ENCODE measurements at regions not wholly inside any gene's neighbourhood (a gene's known extent, or its start where the extent isn't known, plus 50 kb on each side); places are given as distances from the start of the nearest gene placed in this dataset.
A peak's percentile ranks its signal among the peaks of the same experiment; 100 is the strongest.

DNA sequence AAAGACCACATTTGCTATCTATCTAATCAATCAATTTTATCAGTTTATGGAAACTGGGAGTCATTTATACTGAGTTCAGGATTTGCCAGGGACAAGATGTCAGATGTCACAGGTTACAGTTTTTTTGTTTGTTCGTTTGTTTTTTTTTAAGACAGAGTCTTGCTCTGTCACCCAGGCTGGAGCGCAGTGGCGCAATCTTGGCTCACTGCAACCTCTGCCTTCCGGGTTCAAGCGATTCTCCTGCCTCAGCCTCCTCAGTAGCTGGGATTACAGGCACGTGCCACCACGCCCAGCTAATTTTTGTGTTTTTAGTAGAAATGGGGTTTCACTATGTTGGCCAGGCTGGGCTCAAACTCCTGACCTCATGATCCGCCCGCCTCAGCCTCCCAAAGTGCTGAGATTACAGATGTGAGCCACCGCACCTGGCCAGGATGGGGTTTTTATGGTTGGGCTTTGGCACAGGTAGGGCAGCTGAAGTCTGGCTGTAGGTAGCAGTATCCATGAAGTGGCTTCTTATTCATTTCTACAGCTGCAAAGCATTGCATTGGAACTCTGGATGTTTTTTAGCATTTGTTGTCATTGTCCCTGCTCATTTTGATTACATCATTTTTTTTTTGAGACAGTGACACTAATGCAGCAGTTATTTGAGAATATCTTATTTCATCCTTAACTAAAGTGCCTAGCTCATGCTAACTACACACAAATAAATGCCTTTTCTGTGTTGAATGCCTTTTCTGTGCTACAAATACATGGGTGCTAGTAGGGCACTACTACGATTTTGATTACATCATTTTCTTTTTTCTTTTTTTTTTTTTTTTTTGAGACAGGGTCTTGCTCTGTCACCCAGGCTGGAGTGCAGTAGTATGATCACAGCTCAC lies 96.2 kb downstream of the HAUS1 start (continued):
- TF ChIP-seq, protein P1, sequence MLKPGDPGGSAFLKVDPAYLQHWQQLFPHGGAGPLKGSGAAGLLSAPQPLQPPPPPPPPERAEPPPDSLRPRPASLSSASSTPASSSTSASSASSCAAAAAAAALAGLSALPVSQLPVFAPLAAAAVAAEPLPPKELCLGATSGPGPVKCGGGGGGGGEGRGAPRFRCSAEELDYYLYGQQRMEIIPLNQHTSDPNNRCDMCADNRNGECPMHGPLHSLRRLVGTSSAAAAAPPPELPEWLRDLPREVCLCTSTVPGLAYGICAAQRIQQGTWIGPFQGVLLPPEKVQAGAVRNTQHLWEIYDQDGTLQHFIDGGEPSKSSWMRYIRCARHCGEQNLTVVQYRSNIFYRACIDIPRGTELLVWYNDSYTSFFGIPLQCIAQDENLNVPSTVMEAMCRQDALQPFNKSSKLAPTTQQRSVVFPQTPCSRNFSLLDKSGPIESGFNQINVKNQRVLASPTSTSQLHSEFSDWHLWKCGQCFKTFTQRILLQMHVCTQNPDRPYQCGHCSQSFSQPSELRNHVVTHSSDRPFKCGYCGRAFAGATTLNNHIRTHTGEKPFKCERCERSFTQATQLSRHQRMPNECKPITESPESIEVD (tag by site-specific recombination; IDR thresholded peaks at IDR 0.05), result peak; percentile 65
- TF ChIP-seq ZNF629 (tag by site-specific recombination; IDR thresholded peaks at IDR 0.05), result peak; percentile 85
- 0 out of 2 replicates have a peak, but pooled peaks have one; percentile 5 for TF ChIP-seq ZNF664 (tag by site-specific recombination; IDR thresholded peaks at IDR 0.05)
- TF ChIP-seq, protein P2, sequence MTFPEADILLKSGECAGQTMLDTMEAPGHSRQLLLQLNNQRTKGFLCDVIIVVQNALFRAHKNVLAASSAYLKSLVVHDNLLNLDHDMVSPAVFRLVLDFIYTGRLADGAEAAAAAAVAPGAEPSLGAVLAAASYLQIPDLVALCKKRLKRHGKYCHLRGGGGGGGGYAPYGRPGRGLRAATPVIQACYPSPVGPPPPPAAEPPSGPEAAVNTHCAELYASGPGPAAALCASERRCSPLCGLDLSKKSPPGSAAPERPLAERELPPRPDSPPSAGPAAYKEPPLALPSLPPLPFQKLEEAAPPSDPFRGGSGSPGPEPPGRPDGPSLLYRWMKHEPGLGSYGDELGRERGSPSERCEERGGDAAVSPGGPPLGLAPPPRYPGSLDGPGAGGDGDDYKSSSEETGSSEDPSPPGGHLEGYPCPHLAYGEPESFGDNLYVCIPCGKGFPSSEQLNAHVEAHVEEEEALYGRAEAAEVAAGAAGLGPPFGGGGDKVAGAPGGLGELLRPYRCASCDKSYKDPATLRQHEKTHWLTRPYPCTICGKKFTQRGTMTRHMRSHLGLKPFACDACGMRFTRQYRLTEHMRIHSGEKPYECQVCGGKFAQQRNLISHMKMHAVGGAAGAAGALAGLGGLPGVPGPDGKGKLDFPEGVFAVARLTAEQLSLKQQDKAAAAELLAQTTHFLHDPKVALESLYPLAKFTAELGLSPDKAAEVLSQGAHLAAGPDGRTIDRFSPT (tag by site-specific recombination; IDR thresholded peaks at IDR 0.05), result peak; percentile 16; the same call in 1 of the 2 replicates
- TF ChIP-seq ZNF335 (tag by site-specific recombination; conservative IDR thresholded peaks at IDR 0.05), result 0 out of 2 replicates have a peak, but pooled peaks have one; percentile 19
- TF ChIP-seq SP7 (tag by site-specific recombination; IDR thresholded peaks at IDR 0.05), result peak; percentile 47; the same call in 1 of the 2 replicates
- TF ChIP-seq, protein P3, sequence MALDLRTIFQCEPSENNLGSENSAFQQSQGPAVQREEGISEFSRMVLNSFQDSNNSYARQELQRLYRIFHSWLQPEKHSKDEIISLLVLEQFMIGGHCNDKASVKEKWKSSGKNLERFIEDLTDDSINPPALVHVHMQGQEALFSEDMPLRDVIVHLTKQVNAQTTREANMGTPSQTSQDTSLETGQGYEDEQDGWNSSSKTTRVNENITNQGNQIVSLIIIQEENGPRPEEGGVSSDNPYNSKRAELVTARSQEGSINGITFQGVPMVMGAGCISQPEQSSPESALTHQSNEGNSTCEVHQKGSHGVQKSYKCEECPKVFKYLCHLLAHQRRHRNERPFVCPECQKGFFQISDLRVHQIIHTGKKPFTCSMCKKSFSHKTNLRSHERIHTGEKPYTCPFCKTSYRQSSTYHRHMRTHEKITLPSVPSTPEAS (tag by site-specific recombination; IDR thresholded peaks at IDR 0.05), result peak; percentile 23; the same call in 1 of the 2 replicates
- 0 out of 2 replicates have a peak, but pooled peaks have one; percentile 36 for TF ChIP-seq ZNF366 (tag by site-specific recombination; conservative IDR thresholded peaks at IDR 0.05)
- TF ChIP-seq FEZF1 (tag by site-specific recombination; IDR thresholded peaks at IDR 0.05), result peak; percentile 93
- peak; percentile 42; the same call in 1 of the 2 replicates for TF ChIP-seq OSR2 (tag by site-specific recombination; IDR thresholded peaks at IDR 0.05)

DNA sequence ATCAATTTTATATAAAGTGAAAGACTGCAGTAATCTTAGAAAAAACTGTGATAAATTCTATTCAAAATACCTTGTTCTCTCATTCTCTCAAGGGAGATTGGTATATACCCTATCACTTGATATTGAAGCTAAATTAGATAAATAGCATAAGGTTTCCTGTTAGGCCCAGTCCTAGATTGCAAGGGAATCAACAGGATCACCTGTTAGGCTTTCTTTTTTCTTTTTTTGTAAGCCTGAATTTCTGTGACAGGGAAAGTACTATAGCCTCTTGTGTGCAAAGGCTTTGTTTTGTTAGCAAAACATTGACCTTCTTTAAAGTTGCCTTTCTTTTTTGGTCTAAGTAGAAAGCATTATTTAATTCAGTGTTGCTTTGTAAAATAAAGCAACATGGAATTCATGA lies 100.0 kb downstream of the HAUS1 start:
- TF ChIP-seq SCRT2 (tag by site-specific recombination; IDR thresholded peaks at IDR 0.05) (peak; percentile 80), SCRT1 (tag by site-specific recombination; IDR thresholded peaks at IDR 0.05; ENCODE audit: borderline replicate concordance) (peak; percentile 89), ZNF776 (tag by site-specific recombination; IDR thresholded peaks at IDR 0.05; ENCODE audit: borderline replicate concordance) (no peak)
- CTCF ChIA-PET, result interaction anchor here (0.7 to 1.5 kb wide), 3 partner anchors 17 to 426 kb away, joined by 3 to 5 read pairs (median 4); a partner anchor contains a TSS
- H3K27ac ChIP-seq (ENCODE audit: extremely low read depth, low read depth, low read length), result no peak overlapping the region

DNA sequence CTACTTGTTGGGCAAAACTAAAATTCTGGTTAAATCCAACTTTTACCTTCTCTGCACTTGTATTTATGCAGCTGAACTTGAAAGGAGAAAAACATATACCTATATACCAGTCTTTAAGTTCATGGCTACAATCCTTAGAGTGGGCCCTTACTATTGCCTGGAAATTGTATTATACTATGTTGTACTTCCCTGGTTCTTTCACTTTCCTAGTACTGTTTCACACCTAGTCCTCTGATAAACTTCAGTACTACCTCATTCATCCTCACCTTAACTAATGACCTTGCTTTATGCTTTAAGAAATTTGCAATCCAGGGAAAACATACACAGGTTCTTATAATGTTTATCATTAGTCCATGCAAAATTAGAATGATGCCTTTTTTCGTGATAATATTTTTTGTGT lies 103.8 kb downstream of the HAUS1 start:
- Histone ChIP-seq H3K9me3 (ENCODE audit: control insufficient read depth, insufficient read depth, low read depth, low read length) (no peaks in the 10 kb centered on the region), H3K27ac (ENCODE audit: extremely low read depth, low read depth, low read length) (no peak overlapping the region), H3K4me1 (ENCODE audit: control insufficient read depth, insufficient read depth, low read length) (peaks cover 18% of the 10 kb centered on the region), H3K4me3 (ENCODE audit: low read depth, low read length) (no peak overlapping the region), H3K36me3 (ENCODE audit: control insufficient read depth in 2 of 2, insufficient read depth in 1 of 2, low read length in 2 of 2) (no peaks in the 10 kb centered on the region; a peak in 1 of 3 replicates)
- ChIA-PET CTCF (interaction anchor here (0.7 to 1.0 kb wide), 3 partner anchors 9 to 467 kb away, joined by 3 to 4 read pairs (median 4); a partner anchor contains a TSS), POLR2A (no interaction called here)
- TF ChIP-seq ZXDB (tag by site-specific recombination; IDR thresholded peaks at IDR 0.05), result no peak
- TF ChIP-seq, protein P4, sequence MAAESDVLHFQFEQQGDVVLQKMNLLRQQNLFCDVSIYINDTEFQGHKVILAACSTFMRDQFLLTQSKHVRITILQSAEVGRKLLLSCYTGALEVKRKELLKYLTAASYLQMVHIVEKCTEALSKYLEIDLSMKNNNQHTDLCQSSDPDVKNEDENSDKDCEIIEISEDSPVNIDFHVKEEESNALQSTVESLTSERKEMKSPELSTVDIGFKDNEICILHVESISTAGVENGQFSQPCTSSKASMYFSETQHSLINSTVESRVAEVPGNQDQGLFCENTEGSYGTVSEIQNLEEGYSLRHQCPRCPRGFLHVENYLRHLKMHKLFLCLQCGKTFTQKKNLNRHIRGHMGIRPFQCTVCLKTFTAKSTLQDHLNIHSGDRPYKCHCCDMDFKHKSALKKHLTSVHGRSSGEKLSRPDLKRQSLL (tag by site-specific recombination; IDR thresholded peaks at IDR 0.05), result no peak
- TF ChIP-seq, protein P5, sequence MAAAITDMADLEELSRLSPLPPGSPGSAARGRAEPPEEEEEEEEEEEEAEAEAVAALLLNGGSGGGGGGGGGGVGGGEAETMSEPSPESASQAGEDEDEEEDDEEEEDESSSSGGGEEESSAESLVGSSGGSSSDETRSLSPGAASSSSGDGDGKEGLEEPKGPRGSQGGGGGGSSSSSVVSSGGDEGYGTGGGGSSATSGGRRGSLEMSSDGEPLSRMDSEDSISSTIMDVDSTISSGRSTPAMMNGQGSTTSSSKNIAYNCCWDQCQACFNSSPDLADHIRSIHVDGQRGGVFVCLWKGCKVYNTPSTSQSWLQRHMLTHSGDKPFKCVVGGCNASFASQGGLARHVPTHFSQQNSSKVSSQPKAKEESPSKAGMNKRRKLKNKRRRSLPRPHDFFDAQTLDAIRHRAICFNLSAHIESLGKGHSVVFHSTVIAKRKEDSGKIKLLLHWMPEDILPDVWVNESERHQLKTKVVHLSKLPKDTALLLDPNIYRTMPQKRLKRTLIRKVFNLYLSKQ (tag by site-specific recombination; IDR thresholded peaks at IDR 0.05; ENCODE audit: borderline replicate concordance), result no peak
- no peak for TF ChIP-seq ZNF561 (tag by site-specific recombination; IDR thresholded peaks at IDR 0.05; ENCODE audit: borderline replicate concordance)
- TF ChIP-seq FEZF1 (tag by site-specific recombination; IDR thresholded peaks at IDR 0.05), result no peak
- TF ChIP-seq ZNF654 (tag by site-specific recombination; IDR thresholded peaks at IDR 0.05; ENCODE audit: low read depth), result no peak
- TF ChIP-seq ZBTB21 (tag by site-specific recombination; IDR thresholded peaks at IDR 0.05), result no peak
- TF ChIP-seq GLI2 (tag by site-specific recombination; IDR thresholded peaks at IDR 0.05; ENCODE audit: borderline replicate concordance, low read depth), result no peak

More for the DNA sequence above, 100.0 kb downstream of the HAUS1 start:
- H3K9me3 ChIP-seq (ENCODE audit: control insufficient read depth, insufficient read depth, low read depth, low read length), result no peaks in the 10 kb centered on the region
- H3K4me1 ChIP-seq (ENCODE audit: control insufficient read depth, insufficient read depth, low read length), result peaks cover 12% of the 10 kb centered on the region; the same call in 1 of the 2 replicates
- H3K36me3 ChIP-seq (ENCODE audit: control insufficient read depth in 2 of 2, insufficient read depth in 1 of 2, low read length in 2 of 2), result no peaks in the 10 kb centered on the region; a peak in 1 of 3 replicates
- POLR2A ChIA-PET, result no interaction called here
- H3K4me3 ChIP-seq (ENCODE audit: low read depth, low read length), result no peak overlapping the region
